SU-DHL-6 (cell line): ENCODE measurements at regions not wholly inside any gene's neighbourhood (a gene's known extent, or its start where the extent isn't known, plus 50 kb on each side); places are given as distances from the start of the nearest gene placed in this dataset.

ENCODE experiments used
- H2AFZ ChIP-seq: fragments of 200-600 bp; sonication (generic); 2 replicates; pipeline ENCODE4 v1.6.1; 2014; ENCODE audit warnings: low read depth, mild to moderate bottlenecking, moderate library complexity, mixed read lengths, antibody characterized with exemption, low read length; ENCODE audit not compliant: severe bottlenecking
- H3F3A ChIP-seq: fragments of 200-600 bp; shearing (Covaris generic); 2 replicates; pipeline ENCODE4 v1.6.0; 2016; ENCODE audit warnings: antibody characterized with exemption, mild to moderate bottlenecking; ENCODE audit not compliant: insufficient read depth
- H3K27ac ChIP-seq: fragments of 200-600 bp; sonication (generic); 2 replicates; pipeline ENCODE4 v1.5.1; 2016; ENCODE audit warnings: low read depth, mild to moderate bottlenecking, low read length, moderate library complexity, mixed read lengths
- H3K27me3 ChIP-seq: fragments of 200-600 bp; sonication (generic), shearing (Covaris generic); 2 replicates; pipeline ENCODE4 v1.6.0; 2014; ENCODE audit warnings: mild to moderate bottlenecking, low read length
- H3K36me3 ChIP-seq: fragments of 200-600 bp; sonication (generic); 2 replicates; pipeline ENCODE4 v1.6.1; 2014; ENCODE audit warnings: mild to moderate bottlenecking, low read length, mixed read lengths
- H3K4me2 ChIP-seq: fragments of 300-600, 200-600 bp; shearing (Covaris generic), sonication (generic); 2 replicates; pipeline ENCODE4 v1.6.0; 2014; ENCODE audit warnings: low read length, low read depth, mild to moderate bottlenecking; ENCODE audit not compliant: poor library complexity, severe bottlenecking
- H3K4me3 ChIP-seq: fragments of 200-600 bp; sonication (generic); 2 replicates; pipeline ENCODE4 v1.5.1; 2014; ENCODE audit warnings: antibody characterized with exemption, low read length, mild to moderate bottlenecking, mixed read lengths; ENCODE audit not compliant: insufficient read depth, poor library complexity, severe bottlenecking
- H3K79me2 ChIP-seq: fragments of 200-600 bp; sonication (generic); 2 replicates; pipeline ENCODE4 v1.6.1; 2014; ENCODE audit warnings: mild to moderate bottlenecking, low read length, moderate library complexity; ENCODE audit not compliant: insufficient read depth
- H3K9ac ChIP-seq: fragments of 200-600 bp; sonication (generic); 2 replicates; pipeline ENCODE4 v1.7.0; 2014; ENCODE audit warnings: mild to moderate bottlenecking, low read length
- H3K9me2 ChIP-seq: fragments of 200-600 bp; sonication (generic); replicated peaks from 2 replicates; pipeline ENCODE4 v1.6.1; 2014; ENCODE audit warnings: low read length; ENCODE audit not compliant: insufficient read depth
- H3K9me3 ChIP-seq: fragments of 200-600 bp; sonication (generic); 2 replicates; pipeline ENCODE4 v1.6.1; 2014; ENCODE audit warnings: low read length, mixed read lengths; ENCODE audit not compliant: insufficient read depth
- H4K20me1 ChIP-seq: fragments of 200-600 bp; sonication (generic); 2 replicates; pipeline ENCODE4 v1.6.1; 2014; ENCODE audit warnings: low read depth, mild to moderate bottlenecking, antibody characterized with exemption, low read length, moderate library complexity, mixed read lengths
- EZH2phosphoT487 ChIP-seq: fragments of 200-600 bp; sonication (generic), shearing (Covaris generic); conservative IDR thresholded peaks from 2 replicates; pipeline ENCODE4 v1.6.1; 2018; ENCODE audit warnings: mild to moderate bottlenecking, antibody characterized with exemption, low read length, moderate library complexity, mixed read lengths
- TF ChIP-seq, protein P1 (sequence below): fragments of 200-600 bp; sonication (generic); IDR thresholded peaks from one replicate; pipeline ENCODE4 v1.5.1; 2017; ENCODE audit warnings: antibody characterized with exemption, mild to moderate bottlenecking, low read length, moderate library complexity; ENCODE audit not compliant: insufficient read depth, poor library complexity, severe bottlenecking

DNA sequence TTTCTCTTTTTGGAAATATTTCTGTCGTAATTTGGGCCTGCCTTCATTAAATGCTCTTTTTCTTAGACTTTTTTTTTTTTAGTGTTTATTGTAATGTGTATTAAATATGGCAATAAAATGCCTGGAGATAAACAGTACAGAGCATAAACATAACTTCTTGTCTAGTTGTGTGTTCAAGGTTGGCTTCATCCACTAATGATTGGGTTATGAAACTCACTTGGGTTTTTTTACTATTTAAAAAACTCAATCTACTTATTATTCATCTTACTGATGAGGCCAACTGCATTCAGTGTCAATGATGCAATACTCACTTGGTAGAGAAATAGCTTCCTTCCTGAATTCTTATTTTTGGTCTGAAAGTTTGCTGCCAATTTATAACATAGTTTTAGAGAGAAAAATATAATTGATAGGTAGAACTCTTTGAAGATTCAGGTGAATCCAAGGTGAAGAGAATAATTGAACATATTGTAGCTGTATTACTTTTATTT is 144.2 kb upstream of the NABP1 start:
- Histone ChIP-seq H3K4me3 (no peak overlapping the region), H3K9me3 (no peaks in the 10 kb centered on the region), H3K4me2 (no peak overlapping the region), H3K27ac (no peak overlapping the region), H3K27me3 (no peaks in the 10 kb centered on the region), H2AFZ (no peak overlapping the region), H3F3A (no peaks in the 10 kb centered on the region), H3K79me2 (no peaks in the 10 kb centered on the region), H4K20me1 (no peaks in the 10 kb centered on the region), H3K9ac (no peak overlapping the region), H3K9me2 (no peaks in the 10 kb centered on the region), H3K36me3 (no peaks in the 10 kb centered on the region)
- TF ChIP-seq, protein P1, sequence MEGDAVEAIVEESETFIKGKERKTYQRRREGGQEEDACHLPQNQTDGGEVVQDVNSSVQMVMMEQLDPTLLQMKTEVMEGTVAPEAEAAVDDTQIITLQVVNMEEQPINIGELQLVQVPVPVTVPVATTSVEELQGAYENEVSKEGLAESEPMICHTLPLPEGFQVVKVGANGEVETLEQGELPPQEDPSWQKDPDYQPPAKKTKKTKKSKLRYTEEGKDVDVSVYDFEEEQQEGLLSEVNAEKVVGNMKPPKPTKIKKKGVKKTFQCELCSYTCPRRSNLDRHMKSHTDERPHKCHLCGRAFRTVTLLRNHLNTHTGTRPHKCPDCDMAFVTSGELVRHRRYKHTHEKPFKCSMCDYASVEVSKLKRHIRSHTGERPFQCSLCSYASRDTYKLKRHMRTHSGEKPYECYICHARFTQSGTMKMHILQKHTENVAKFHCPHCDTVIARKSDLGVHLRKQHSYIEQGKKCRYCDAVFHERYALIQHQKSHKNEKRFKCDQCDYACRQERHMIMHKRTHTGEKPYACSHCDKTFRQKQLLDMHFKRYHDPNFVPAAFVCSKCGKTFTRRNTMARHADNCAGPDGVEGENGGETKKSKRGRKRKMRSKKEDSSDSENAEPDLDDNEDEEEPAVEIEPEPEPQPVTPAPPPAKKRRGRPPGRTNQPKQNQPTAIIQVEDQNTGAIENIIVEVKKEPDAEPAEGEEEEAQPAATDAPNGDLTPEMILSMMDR = no peak
- TF ChIP-seq EZH2phosphoT487 = no peak

DNA sequence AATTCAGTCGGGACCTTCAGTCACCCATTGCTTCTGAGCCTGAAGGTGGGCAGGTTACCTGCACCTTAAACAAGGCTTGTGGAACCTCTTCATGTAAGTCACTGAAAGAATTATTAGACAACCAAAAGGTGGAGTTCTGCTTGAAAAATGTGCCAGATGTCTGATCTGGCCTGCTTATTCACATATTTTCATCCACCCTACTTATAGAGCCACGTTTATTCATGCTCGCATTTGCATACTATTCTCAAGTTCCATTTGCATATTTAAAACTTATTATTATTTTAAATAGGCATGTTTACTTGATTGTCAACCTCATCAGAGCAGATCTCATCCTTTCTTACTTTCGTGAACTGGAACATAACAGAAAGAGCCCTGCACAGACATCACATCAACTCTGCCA is 140.0 kb upstream of the NABP1 start:
- H2AFZ ChIP-seq = no peak overlapping the region
- no peak for TF ChIP-seq EZH2phosphoT487
- TF ChIP-seq, protein P1 = no peak
- no peaks in the 10 kb centered on the region for H3F3A ChIP-seq
- H4K20me1 ChIP-seq = no peaks in the 10 kb centered on the region
- H3K36me3 ChIP-seq = no peaks in the 10 kb centered on the region
- H3K9ac ChIP-seq = no peak overlapping the region
- H3K9me3 ChIP-seq = no peaks in the 10 kb centered on the region
- no peak overlapping the region for H3K4me3 ChIP-seq
- H3K27ac ChIP-seq = no peak overlapping the region
- H3K79me2 ChIP-seq = no peaks in the 10 kb centered on the region
- H3K27me3 ChIP-seq = no peaks in the 10 kb centered on the region
- no peak overlapping the region for H3K4me2 ChIP-seq
- H3K9me2 ChIP-seq = no peaks in the 10 kb centered on the region

DNA sequence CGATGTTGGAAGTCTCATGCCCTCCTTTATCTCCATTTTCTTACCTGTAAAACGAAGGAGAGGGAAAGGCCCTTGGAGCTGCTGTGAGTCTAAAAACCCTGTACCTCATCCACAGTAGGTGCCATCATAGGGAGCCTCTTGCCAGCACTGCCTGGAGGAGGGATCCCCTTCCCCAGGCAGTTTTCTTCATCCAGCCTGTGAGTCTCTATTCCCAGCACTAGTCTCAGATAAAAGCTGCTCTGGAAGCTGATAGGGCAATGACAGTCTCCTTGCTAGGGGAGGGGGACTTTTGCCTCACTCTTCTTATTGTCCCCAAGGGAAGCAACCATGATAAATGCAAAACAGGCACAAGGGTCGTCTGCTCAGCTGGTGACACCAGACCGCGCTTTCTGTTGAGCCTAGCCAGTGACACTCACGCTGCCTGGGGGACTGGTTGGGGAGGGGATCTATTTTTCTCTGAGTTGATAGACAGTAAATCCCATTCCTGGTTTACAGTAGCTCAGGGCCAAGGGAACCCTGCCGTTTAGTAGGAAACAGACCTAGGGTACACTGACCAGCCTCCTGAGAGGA is 139.5 kb upstream of the NABP1 start:
- H3K36me3 ChIP-seq = no peaks in the 10 kb centered on the region
- TF ChIP-seq EZH2phosphoT487 = no peak
- TF ChIP-seq, protein P1 = no peak
- no peak overlapping the region for H2AFZ ChIP-seq
- no peaks in the 10 kb centered on the region for H3K27me3 ChIP-seq
- H3K79me2 ChIP-seq = no peaks in the 10 kb centered on the region
- no peaks in the 10 kb centered on the region for H3K9me2 ChIP-seq
- no peak overlapping the region for H3K4me3 ChIP-seq
- no peak overlapping the region for H3K27ac ChIP-seq
- no peaks in the 10 kb centered on the region for H3K9me3 ChIP-seq
- no peak overlapping the region for H3K4me2 ChIP-seq
- H4K20me1 ChIP-seq = no peaks in the 10 kb centered on the region
- no peaks in the 10 kb centered on the region for H3F3A ChIP-seq
- H3K9ac ChIP-seq = no peak overlapping the region
